Urinary bladder (tissue), 3 donors: ENCODE measurements at regions not wholly inside any gene's neighbourhood (a gene's known extent, or its start where the extent isn't known, plus 50 kb on each side); places are given as distances from the start of the nearest gene placed in this dataset.

Source experiments
- DNase-seq: peaks from one replicate; pipeline ENCODE4 v3.0.0-alpha.2; 2015; ENCODE audit errors: extremely low spot score
- H3K27ac ChIP-seq: one replicate; pipeline ENCODE4 v1.5.1; 2013; ENCODE audit warnings: low read depth, mild to moderate bottlenecking, moderate library complexity
- H3K36me3 ChIP-seq: one replicate; pipeline ENCODE4 v1.6.1; 2013; ENCODE audit warnings: mild to moderate bottlenecking, moderate library complexity; ENCODE audit not compliant: insufficient read depth
- H3K4me1 ChIP-seq: one replicate; pipeline ENCODE4 v1.6.1; 2013; ENCODE audit warnings: mild to moderate bottlenecking, moderate library complexity; ENCODE audit not compliant: insufficient read depth
- H3K4me3 ChIP-seq: one replicate; pipeline ENCODE4 v1.5.1; 2013; ENCODE audit warnings: low read depth, low read length
- WGBS: extraction: QIAGEN DNeasy Blood & Tissue Kit; methylation state at CpG from one replicate; pipeline ENCODE4 v1.1.7; 2013; 5-methylcytosine and 5-hydroxymethylcytosine counted together
- donor health status: healthy with polysubstance abuse.
- donor health status: healthy.

DNA sequence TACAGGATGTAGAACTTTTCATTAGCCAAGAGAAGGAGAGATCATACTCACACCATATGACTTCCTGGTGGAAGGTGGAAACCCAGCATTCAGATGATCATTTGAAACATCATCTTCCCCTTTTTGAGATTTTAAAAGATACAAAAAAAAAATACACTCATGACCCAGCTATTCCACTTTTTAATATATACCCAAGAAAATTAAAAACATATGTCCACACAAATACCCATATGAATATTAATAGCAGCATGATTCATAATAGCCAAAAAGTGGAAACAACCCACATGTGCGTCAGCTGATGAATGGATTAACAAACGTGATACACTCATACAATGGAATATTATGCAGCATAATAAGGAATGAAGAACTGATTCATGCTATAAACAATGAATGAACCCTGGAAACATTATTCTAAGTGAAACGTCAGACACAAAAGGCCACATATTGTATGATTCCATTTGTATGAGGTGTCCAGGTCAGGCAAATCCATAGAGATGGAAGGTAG lies 130.0 kb upstream of the SGK1 start:
- Histone ChIP-seq H3K4me3 (no peak overlapping the region), H3K27ac (no peak overlapping the region), H3K36me3 (no peaks in the 10 kb centered on the region), H3K4me1 (no peaks in the 10 kb centered on the region)
- DNase-seq = no peak
- 38% methylated on average over 3 of the region's 3 CpGs for WGBS

DNA sequence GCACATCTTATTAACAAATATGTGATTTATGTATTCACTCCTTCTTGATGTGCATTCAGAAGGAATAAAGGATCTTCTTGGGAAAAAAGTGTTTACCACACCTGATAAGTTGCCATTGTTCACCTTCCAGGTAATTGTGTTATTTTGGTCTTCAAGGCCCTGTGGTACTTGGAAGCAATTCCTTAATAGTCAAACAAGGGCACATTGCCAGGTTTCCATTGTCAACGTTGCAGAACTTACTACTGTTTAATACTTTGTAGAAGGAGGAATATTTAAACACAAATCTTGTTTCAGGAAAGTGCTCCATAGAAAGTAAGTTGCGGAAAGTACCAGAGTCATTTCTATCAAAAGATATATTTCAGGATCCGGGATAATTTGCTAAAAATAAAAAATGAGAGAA lies 129.5 kb upstream of the SGK1 start:
- DNase-seq = no peak
- no peaks in the 10 kb centered on the region for H3K36me3 ChIP-seq
- no peak overlapping the region for H3K4me3 ChIP-seq
- 58% methylated on average over 3 of the region's 3 CpGs for WGBS
- no peaks in the 10 kb centered on the region for H3K4me1 ChIP-seq
- H3K27ac ChIP-seq = no peak overlapping the region

DNA sequence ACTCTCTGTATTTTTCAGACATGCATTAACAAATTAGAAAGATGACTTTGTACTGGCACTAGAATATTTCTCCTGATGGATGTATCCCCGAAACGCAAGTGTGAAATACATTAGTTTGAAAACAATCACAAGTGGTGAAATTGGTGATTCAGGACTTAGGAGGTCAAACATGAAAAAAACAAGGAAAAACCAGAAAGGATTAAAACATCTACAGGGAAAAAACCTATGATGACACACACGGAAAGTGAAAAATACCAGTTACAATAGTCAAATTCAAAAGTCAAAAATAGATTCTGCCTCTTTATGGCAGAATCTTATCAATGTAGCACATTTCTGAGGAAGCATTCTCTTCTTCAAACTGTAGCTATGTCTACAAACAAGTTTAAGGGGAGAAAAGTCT lies 129.0 kb upstream of the SGK1 start:
- 55% methylated on average over 3 of the region's 3 CpGs for WGBS
- DNase-seq = no peak
- no peak overlapping the region for H3K27ac ChIP-seq
- no peaks in the 10 kb centered on the region for H3K36me3 ChIP-seq
- H3K4me1 ChIP-seq = no peaks in the 10 kb centered on the region
- H3K4me3 ChIP-seq = no peak overlapping the region

DNA sequence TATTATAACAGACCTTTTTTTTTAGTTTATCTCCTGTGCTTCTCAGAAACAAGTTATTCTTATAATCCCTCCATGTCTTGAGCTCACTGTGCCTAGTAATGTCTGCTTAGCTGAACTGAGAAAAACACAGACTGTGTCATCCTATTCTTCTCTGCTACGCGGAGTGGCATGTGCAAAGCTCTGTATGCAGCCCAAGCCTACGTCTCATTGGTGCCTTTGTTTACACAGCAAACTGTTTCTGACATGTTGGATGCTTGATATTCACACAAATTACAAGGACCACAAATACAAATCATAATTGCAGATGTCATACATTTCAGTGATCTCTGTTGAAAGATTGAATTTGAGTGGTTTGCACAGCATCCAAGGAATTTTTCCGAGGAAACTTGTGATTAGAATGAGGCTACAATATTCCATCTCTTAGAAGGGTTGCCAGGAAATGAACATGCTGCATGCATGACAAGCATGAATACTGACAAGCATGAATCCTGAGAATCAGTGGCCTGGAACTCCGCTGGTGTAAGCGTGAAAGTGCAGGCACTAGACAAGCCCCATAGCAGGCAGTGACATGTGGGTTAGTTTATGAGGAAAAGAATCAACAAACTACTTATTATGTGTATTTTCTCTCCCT lies 128.4 kb upstream of the SGK1 start:
- 51% methylated on average over 6 of the region's 6 CpGs for WGBS
- DNase-seq = no peak
- no peaks in the 10 kb centered on the region for H3K4me1 ChIP-seq
- H3K4me3 ChIP-seq = no peak overlapping the region
- H3K36me3 ChIP-seq = no peaks in the 10 kb centered on the region
- no peak overlapping the region for H3K27ac ChIP-seq

DNA sequence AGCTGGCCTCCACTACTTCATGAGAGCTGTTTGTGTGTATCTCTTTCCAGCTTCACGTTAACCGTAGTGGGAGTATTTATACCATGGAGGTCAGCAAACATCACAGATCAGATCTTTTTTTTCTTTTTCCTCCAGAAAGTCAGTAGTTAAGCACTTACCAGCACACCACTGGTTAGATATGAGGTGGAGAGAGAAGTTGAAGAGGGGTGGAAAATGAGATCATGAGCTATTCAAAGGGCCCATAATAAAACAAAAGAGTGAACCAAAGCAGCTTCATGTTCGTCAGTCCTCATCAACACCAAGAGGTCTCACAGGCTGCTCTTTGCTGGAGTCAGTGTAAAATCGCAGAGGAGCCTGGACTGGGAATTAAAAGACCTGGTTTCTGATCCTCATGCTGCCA lies 125.1 kb upstream of the SGK1 start:
- no peak overlapping the region for H3K27ac ChIP-seq
- no peaks in the 10 kb centered on the region for H3K36me3 ChIP-seq
- no peak overlapping the region for H3K4me3 ChIP-seq
- DNase-seq = no peak
- no peaks in the 10 kb centered on the region for H3K4me1 ChIP-seq
- 61% methylated on average over 4 of the region's 4 CpGs for WGBS

DNA sequence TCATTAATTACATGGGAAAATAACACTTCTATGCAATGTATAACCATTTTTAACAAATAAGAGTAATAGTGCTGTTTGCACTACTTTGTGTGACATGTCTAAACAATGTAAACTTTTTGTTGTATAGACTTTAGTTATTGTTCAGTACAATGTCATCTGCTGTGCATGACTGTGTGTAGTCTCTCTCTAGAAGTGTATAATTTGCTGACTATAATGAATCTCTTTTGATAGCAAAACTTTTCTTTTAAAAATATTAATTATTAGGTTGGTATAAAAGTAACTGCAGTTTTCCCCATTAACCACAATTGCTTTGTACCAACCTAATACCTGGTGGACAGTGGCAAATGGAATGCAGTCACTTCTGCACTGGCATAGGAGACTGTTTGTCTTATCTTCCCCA lies 124.2 kb upstream of the SGK1 start:
- no peaks in the 10 kb centered on the region for H3K4me1 ChIP-seq
- no peak for DNase-seq
- H3K4me3 ChIP-seq = no peak overlapping the region
- no peak overlapping the region for H3K27ac ChIP-seq
- no peaks in the 10 kb centered on the region for H3K36me3 ChIP-seq

DNA sequence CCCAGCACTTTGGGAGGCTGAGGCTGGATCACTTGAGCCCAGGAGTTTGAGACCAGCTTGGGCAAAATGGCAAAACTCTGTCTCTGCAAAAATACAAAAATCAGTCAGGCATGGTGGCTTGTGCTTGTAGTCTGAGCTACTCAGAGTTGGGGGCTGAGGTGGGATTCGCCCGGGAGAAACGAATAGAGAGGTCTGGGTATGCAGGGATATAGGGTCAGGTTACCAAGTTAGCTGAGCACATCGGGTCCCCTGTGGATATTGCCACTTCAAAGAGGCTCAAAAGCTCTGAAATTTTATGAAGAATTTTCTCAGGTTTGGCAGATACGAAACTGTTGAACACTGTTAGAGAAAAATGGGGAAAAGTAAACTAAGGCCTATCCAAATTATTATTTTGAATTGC lies 120.9 kb upstream of the SGK1 start:
- no peaks in the 10 kb centered on the region for H3K4me1 ChIP-seq
- H3K36me3 ChIP-seq = no peaks in the 10 kb centered on the region
- WGBS = 70% methylated on average over 5 of the region's 5 CpGs
- no peak for DNase-seq
- H3K27ac ChIP-seq = no peak overlapping the region
- H3K4me3 ChIP-seq = no peak overlapping the region

DNA sequence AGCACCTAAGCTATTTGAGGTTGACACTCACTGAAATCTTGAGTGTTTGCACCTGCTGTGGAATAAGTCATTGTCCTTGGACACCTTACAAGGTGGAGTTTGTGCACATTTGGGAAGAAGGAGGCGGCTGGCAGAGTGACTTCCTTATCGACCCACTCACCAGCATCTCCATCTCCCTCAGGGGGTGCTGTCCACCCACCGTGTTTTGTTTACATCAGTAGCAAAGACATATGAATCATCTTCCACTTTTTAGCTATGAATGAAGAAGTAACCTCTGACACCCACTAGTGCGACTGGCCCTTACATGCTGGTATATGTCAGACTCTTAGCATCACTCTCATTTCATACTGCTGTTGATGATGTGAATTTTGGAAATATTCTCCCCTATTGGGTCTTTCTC lies 119.5 kb upstream of the SGK1 start:
- H3K27ac ChIP-seq = no peak overlapping the region
- WGBS = 55% methylated on average over 4 of the region's 4 CpGs

DNA sequence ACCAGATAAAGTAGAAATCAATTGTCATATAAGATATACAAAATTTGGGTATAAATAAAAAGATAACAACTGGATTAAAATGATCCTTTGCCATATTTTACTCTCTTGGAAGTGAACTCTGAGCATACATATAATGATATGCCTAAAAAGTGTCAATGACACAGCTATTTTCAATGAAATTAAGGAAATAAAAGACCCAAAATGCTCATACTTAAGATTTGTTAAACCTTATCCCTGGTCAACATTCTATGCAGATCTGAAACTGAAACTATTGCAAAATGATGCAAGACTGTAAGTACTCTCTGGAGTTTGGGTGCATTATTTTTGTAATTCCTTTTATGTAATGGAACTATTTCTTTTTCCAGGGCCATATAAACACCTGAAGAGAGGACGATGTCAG lies 119.0 kb upstream of the SGK1 start:
- DNase-seq = no peak
- WGBS = 0% methylated on average over 1 of the region's 1 CpG
- no peak overlapping the region for H3K4me3 ChIP-seq
- H3K36me3 ChIP-seq = no peaks in the 10 kb centered on the region
- no peak overlapping the region for H3K27ac ChIP-seq
- no peaks in the 10 kb centered on the region for H3K4me1 ChIP-seq

More for the DNA sequence above, 119.5 kb upstream of the SGK1 start:
- Histone ChIP-seq H3K4me1 (no peaks in the 10 kb centered on the region), H3K4me3 (no peak overlapping the region), H3K36me3 (no peaks in the 10 kb centered on the region)
- no peak for DNase-seq

DNA sequence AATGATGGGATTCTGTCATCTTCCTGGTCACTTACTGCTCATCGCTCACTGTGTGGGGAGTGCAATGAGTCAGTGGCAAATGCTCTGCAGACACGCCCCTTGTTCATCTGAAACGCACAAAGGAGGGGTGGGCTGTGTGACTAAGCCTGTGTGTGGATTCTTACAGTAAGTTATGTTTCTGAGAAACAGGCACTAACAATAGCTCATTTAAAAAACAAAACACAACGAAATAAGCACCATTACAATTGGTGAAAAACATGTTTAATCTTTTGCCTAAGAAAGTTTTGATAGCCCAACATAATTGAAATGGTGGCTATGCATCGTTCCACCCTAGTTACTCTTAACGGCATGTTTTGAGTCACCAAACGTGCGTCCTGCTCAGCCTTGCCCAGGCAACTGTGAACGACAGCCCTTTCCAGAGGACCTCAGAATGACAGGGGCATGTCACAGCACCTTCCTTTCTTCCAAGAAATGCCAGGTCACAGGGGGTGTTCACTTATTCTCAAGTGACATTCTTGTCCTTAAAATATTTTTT lies 118.4 kb upstream of the SGK1 start:
- H3K4me3 ChIP-seq = no peak overlapping the region
- no peak overlapping the region for H3K27ac ChIP-seq

DNA sequence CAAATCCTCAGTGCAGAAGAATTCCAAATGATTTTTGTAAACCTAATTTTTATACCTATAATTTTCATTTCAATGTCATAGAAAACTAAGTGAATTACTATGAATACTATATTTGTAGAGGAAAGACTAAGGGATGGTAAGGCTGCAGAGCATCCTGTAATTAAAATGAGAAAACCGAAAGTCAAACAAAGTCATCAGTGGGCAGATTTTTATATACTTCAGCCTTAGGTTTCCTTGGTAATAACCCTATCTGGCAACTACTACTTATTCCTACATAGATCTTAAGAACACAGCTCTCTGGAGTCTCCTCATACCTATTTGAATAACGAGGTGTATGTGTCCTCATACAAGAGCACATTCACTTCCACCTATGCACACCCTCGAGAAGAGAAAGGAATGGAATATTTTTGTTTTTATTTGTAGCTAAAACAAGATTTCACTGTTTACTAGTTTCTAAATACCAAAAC lies 117.9 kb upstream of the SGK1 start:
- Histone ChIP-seq H3K4me3 (no peak overlapping the region), H3K36me3 (no peaks in the 10 kb centered on the region), H3K27ac (no peak overlapping the region), H3K4me1 (no peaks in the 10 kb centered on the region)
- no peak for DNase-seq
- 38% methylated on average over 3 of the region's 3 CpGs for WGBS

More for the DNA sequence above, 118.4 kb upstream of the SGK1 start:
- whole genome bisulfite sequencing = 40% methylated on average over 9 of the region's 9 CpGs
- DNase-seq = peak; percentile 26
- Histone ChIP-seq H3K4me1 (no peaks in the 10 kb centered on the region), H3K36me3 (no peaks in the 10 kb centered on the region)

DNA sequence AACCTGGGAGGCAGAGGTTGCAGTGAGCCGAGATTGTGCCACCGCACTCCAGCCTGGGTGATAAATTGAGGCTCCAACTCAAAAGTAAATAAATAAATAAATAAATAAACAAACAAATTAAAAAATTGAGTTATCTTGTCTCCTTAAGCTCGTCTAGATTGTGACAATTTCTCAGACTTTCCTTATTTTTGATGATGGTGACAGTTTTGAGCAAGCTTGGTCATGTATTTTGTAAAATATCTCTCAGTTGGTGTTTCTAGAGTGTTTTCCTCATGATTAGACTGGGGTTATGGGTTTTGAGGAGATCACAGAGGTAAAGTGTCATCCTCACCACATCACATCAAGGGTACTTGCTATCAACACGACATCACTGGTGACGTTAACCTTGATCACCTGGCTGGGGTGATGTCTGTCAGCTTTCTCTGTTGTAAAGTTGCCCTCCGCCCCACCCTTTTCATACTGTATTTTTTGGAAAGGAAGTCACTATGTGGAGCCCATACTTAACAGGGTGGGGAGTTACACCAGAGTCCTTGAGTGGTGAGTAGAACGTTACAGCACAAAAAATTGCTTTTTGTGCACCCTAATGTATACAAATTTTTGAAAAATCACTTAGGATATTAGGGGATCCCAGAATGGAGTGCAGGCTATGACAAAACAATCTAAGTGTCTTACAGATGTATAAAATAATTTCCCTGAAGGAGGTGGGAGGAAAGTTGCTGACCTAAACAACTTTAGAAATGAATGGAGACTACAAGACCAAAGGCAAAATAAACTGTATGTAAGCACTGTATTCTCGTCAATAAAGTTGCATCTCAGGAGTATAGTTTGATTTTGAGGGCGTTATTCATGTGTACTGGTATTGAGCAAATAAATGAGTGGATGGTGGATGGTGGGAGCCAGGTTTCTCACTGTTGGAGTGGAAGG lies 116.4 kb upstream of the SGK1 start:
- no peak for DNase-seq
- no peak overlapping the region for H3K4me3 ChIP-seq
- no peaks in the 10 kb centered on the region for H3K36me3 ChIP-seq
- H3K27ac ChIP-seq = no peak overlapping the region
- WGBS = 95% methylated on average over 9 of the region's 9 CpGs
- no peaks in the 10 kb centered on the region for H3K4me1 ChIP-seq

DNA sequence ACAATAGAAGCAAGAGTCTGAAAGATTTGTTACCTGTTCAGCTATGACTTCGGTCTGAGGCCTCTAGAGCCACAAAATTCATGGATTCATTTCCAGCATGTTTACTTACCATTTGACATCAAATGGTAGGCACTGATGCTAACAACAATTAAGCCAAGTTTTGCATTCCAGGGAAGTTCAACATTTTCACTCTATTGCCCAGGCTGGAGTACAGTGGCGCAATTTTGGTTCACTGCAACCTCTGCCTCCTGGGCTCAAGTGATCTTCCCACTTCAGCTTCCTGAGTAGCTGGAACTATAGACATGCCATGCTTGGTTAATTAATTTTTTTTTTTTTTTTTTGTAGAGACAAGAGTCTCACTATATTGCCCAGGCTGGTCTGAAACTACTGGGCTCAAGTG lies 114.1 kb upstream of the SGK1 start:
- no peak for DNase-seq
- Histone ChIP-seq H3K36me3 (no peaks in the 10 kb centered on the region), H3K4me3 (no peak overlapping the region), H3K4me1 (no peaks in the 10 kb centered on the region), H3K27ac (no peak overlapping the region)
- 49% methylated on average over 2 of the region's 2 CpGs for WGBS

DNA sequence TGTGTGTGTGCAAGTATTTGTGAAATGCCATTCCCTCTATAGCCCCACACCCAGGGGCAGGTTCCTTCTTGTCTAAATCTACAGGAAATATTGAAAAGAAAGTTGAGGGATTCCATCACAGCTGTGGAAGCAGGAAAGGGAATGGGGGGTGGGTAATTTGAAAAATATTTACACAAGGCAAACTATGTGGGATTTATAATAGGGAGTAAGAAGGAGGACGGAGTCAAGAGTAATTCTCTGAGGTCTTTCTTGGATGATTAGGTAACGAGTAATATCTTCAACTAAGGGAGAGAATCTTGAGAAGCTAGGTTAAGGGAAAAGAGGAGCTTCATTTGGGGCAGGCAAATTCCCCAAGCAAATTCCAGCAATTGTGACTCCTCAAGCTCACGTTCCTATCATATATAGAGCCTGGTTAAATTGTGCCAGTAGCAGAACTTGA lies 113.5 kb upstream of the SGK1 start:
- Histone ChIP-seq H3K4me3 (no peak overlapping the region), H3K27ac (no peak overlapping the region), H3K4me1 (no peaks in the 10 kb centered on the region), H3K36me3 (no peaks in the 10 kb centered on the region)
- WGBS = 83% methylated on average over 3 of the region's 3 CpGs
- DNase-seq = no peak
